Ishikawa (cell line): ENCODE measurements at regions not wholly inside any gene's neighbourhood (a gene's known extent, or its start where the extent isn't known, plus 50 kb on each side); places are given as distances from the start of the nearest gene placed in this dataset.

Experiments
- CEBPB ChIP-seq: IDR thresholded peaks from 2 replicates; pipeline ENCODE4 v1.6.1; 2012
- CREB1 ChIP-seq: IDR thresholded peaks from 2 replicates; pipeline ENCODE4 v1.6.1; 2012; ENCODE audit warnings: low read depth
- EGR1 ChIP-seq: IDR thresholded peaks from 2 replicates; pipeline ENCODE4 v1.6.1; 2012
- EP300 ChIP-seq: IDR thresholded peaks from 2 replicates; pipeline ENCODE4 v1.6.1; 2012; ENCODE audit warnings: borderline replicate concordance
- FOXM1 ChIP-seq: IDR thresholded peaks from 2 replicates; pipeline ENCODE4 v1.6.1; 2012; ENCODE audit warnings: low read depth, borderline replicate concordance
- MAX ChIP-seq: IDR thresholded peaks from 2 replicates; pipeline ENCODE4 v1.6.1; 2012
- NFIC ChIP-seq: IDR thresholded peaks from 2 replicates; pipeline ENCODE4 v1.6.1; 2012
- RAD21 ChIP-seq: IDR thresholded peaks from 2 replicates; pipeline ENCODE4 v1.6.1; 2012; ENCODE audit warnings: low read depth
- TAF1 ChIP-seq: IDR thresholded peaks from 2 replicates; pipeline ENCODE4 v1.6.1; 2012; ENCODE audit warnings: low read depth, mild to moderate bottlenecking
- TCF12 ChIP-seq: IDR thresholded peaks from 2 replicates; pipeline ENCODE4 v1.6.1; 2012; ENCODE audit warnings: low read depth
- TEAD4 ChIP-seq: IDR thresholded peaks from 2 replicates; pipeline ENCODE4 v1.6.1; 2012
- YY1 ChIP-seq: IDR thresholded peaks from 2 replicates; pipeline ENCODE4 v1.6.1; 2012; ENCODE audit warnings: low read depth
- ZBTB7A ChIP-seq: IDR thresholded peaks from 2 replicates; pipeline ENCODE4 v1.6.1; 2012; ENCODE audit warnings: low read depth
- TF ChIP-seq, protein P1 (sequence below): IDR thresholded peaks from 2 replicates; pipeline ENCODE4 v1.6.1; 2012; ENCODE audit warnings: low read depth, mild to moderate bottlenecking
- TF ChIP-seq, protein P2 (sequence below): IDR thresholded peaks from 2 replicates; pipeline ENCODE4 v1.6.1; 2012

GRCh38 chr1:201712387-201713085, 116.4 kb upstream of the IPO9 start:
- TF ChIP-seq TEAD4 (no peak), CEBPB (no peak), FOXM1 (no peak), YY1 (no peak), NFIC (no peak), EP300 (no peak), ZBTB7A (no peak), EGR1 (no peak), TCF12 (no peak)
- TF ChIP-seq, protein P1, sequence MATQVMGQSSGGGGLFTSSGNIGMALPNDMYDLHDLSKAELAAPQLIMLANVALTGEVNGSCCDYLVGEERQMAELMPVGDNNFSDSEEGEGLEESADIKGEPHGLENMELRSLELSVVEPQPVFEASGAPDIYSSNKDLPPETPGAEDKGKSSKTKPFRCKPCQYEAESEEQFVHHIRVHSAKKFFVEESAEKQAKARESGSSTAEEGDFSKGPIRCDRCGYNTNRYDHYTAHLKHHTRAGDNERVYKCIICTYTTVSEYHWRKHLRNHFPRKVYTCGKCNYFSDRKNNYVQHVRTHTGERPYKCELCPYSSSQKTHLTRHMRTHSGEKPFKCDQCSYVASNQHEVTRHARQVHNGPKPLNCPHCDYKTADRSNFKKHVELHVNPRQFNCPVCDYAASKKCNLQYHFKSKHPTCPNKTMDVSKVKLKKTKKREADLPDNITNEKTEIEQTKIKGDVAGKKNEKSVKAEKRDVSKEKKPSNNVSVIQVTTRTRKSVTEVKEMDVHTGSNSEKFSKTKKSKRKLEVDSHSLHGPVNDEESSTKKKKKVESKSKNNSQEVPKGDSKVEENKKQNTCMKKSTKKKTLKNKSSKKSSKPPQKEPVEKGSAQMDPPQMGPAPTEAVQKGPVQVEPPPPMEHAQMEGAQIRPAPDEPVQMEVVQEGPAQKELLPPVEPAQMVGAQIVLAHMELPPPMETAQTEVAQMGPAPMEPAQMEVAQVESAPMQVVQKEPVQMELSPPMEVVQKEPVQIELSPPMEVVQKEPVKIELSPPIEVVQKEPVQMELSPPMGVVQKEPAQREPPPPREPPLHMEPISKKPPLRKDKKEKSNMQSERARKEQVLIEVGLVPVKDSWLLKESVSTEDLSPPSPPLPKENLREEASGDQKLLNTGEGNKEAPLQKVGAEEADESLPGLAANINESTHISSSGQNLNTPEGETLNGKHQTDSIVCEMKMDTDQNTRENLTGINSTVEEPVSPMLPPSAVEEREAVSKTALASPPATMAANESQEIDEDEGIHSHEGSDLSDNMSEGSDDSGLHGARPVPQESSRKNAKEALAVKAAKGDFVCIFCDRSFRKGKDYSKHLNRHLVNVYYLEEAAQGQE = no peak
- TF ChIP-seq, protein P2, sequence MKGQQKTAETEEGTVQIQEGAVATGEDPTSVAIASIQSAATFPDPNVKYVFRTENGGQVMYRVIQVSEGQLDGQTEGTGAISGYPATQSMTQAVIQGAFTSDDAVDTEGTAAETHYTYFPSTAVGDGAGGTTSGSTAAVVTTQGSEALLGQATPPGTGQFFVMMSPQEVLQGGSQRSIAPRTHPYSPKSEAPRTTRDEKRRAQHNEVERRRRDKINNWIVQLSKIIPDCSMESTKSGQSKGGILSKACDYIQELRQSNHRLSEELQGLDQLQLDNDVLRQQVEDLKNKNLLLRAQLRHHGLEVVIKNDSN = no peak

- TF ChIP-seq ZBTB7A = peak; percentile 57; the same call in 1 of the 2 replicates
- TF ChIP-seq EP300 = peak; percentile 64; the same call in 1 of the 2 replicates
- TF ChIP-seq TCF12 = peak; percentile 67
- peak; percentile 74 for TF ChIP-seq NFIC
- TF ChIP-seq RAD21 = no peak
- TF ChIP-seq MAX = 0 out of 2 replicates have a peak, but pooled peaks have one; percentile 33
- peak; percentile 91 for TF ChIP-seq CEBPB
- TF ChIP-seq, protein P1 = no peak
Observed at GRCh38 chr1:201713086-201713810, 115.7 kb upstream of the IPO9 start.

DNA sequence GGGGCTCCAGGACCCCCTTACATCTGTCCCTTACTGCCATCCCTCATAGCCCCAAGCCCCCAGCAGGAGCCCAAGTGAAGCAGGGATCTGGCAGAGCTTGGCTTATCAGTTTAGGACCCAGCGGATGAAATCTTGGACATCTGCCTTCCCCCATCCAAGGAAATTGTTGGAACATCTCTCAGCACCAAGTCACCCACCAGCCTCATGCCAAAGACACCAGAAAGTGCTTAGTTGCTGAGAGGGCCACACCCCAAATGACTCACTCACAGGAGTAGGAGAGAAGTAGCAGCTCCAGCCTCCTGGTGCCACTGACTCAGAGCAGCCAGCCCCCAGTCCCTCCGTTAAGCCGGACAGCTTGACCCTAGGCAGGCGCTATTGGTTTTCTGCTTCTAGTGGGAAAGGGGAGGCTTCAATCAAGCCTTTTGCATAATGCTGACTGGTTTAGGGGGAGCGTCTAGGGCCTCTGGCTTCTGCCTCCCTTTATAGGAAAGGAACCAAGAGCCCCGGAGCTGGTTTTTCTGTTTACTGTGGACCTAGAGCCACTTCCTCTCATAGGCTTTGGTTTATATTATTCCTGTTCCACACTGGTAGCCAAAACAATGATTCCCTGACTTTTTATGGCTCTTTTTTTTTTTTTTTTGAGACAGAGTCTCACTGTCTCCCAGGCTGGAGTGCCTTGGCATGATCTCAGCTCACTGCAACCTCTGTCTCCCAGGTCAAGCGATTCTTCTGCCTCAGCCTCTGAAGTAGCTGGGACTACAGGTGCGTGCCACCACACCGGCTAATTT, 114.2 kb upstream of the IPO9 start:
- TF ChIP-seq RAD21 = no peak
- TF ChIP-seq FOXM1 = no peak
- TF ChIP-seq CEBPB = no peak
- TF ChIP-seq TEAD4 = peak; percentile 35; the same call in 1 of the 2 replicates

DNA sequence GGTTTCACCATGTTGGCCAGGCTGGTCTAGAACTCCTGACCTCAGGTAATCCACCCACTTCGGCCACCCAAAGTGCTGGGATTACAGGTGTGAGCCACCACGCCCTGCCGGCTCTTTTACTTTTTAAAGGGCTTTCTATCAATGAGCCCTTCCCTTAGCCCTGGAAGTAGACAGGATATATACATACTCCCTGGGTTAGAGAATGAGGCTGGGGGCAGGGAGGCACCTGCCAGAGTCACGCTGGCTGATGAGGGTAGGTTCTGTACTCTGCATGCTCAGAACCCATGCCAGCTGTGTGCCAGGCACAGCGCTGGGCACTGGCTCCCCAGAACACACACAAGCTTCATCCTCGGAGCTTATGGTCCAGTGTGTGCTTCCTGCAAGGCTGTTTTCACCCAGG, 113.6 kb upstream of the IPO9 start:
- no peak for TF ChIP-seq TCF12
- no peak for TF ChIP-seq EGR1

DNA sequence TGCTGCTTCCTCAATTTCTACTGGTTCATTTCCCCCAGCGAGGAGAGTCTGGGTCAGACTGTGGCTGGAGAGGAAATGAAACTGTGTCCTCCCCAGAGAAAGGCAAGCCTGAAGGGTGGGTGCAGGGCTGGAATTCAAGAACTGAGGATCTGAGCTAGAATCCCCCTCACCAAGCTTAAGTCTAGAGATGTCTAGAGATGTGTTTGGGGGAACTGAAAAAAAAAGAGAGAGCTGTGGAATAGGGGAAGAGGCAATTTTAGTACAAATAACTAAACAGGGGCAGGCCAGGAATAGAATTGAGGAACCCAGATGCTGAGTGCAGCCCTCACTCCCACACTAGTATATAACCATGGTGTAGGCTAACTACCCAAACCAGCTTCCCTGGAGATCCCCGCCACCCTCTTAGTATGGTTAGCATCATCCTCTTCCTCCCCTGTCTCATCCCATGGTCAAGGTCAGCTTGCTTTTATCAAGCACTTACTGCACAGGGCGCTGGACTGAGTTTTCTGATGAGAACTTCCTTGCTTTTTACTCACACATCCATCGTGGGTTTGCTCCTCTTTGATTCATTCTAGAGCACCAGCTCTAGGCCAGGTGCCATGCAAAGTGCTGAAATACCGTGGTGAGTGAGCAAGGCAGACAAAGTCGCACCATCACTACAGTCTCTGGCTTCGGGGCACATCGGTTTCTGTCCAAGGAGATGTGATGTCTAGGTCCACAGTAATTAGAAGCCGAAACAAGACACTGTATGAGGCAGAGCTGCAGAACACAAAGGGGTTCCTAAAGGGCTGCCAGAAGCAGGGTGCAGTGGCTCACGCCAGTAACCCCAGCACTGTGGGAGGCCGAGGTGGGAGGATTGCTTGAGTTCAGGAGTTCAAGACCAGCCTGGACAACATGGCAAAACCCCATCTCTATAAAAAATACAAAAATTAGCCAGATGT, 112.9 kb upstream of the IPO9 start:
- no peak for TF ChIP-seq FOXM1
- TF ChIP-seq RAD21 = no peak
- TF ChIP-seq CREB1 = no peak
- TF ChIP-seq EP300 = no peak
- TF ChIP-seq MAX = no peak
- TF ChIP-seq NFIC = no peak
- TF ChIP-seq EGR1 = no peak
- TF ChIP-seq, protein P2 = no peak
- TF ChIP-seq YY1 = no peak
- TF ChIP-seq TCF12 = no peak
- no peak for TF ChIP-seq CEBPB
- TF ChIP-seq TEAD4 = no peak
- TF ChIP-seq, protein P1 = no peak
- TF ChIP-seq TAF1 = no peak
- no peak for TF ChIP-seq ZBTB7A
